GM20000 (cell line): ENCODE measurements at regions not wholly inside any gene's neighbourhood (a gene's known extent, or its start where the extent isn't known, plus 50 kb on each side); places are given as distances from the start of the nearest gene placed in this dataset.

Source experiments
- DNase-seq: peaks from one replicate; pipeline ENCODE4 v3.0.0; 2012; ENCODE audit warnings: low spot score
- TF ChIP-seq, protein P1 (sequence below): IDR thresholded peaks from 2 replicates; pipeline ENCODE4 v1.5.1; 2012; ENCODE audit warnings: mild to moderate bottlenecking, control low read depth; ENCODE audit errors: extremely low read depth, missing control alignments

DNA sequence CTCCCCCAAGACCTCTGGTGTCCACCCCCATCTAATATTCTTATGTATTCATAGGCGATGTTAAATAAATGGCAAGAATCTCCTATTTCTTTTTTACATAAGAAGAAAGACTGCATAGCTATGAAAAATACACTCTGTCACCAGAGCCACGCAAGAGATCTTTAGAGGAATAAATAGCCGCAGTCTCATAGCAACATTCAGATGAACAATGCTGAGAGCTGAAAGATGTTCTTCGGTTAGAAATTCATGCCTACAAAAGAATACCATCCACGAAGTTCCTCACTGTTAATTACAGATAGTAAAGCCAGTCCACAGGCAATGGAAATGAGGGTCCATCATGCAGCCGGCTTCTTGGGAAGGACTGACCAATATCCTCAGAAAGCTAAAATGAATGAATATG is 76.0 kb upstream of the SOD1 start:
- TF ChIP-seq, protein P1, sequence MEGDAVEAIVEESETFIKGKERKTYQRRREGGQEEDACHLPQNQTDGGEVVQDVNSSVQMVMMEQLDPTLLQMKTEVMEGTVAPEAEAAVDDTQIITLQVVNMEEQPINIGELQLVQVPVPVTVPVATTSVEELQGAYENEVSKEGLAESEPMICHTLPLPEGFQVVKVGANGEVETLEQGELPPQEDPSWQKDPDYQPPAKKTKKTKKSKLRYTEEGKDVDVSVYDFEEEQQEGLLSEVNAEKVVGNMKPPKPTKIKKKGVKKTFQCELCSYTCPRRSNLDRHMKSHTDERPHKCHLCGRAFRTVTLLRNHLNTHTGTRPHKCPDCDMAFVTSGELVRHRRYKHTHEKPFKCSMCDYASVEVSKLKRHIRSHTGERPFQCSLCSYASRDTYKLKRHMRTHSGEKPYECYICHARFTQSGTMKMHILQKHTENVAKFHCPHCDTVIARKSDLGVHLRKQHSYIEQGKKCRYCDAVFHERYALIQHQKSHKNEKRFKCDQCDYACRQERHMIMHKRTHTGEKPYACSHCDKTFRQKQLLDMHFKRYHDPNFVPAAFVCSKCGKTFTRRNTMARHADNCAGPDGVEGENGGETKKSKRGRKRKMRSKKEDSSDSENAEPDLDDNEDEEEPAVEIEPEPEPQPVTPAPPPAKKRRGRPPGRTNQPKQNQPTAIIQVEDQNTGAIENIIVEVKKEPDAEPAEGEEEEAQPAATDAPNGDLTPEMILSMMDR: no peak
- no peak for DNase-seq

DNA sequence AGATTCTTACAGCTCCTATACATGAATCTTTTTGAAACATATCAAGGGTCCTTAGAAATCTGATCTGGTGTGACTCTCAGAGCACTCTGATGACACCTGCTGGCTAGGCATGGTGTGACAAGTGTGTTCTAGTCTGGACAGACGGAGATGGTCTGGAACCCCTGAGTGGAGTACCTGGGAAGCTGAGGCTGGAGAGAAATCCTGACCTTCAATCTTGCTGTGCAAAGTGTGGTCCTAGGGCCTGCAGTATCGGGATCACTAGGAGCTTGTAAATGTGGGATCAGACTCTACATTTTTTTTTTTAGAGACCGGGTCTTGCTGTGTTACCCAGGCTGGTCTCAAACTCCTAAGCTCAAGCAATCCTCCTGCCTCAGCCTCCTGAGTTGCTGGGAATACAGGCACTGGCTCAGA is 78.6 kb upstream of the SOD1 start:
- DNase-seq: peak; percentile 68
- TF ChIP-seq, protein P1: peak; percentile 77

DNA sequence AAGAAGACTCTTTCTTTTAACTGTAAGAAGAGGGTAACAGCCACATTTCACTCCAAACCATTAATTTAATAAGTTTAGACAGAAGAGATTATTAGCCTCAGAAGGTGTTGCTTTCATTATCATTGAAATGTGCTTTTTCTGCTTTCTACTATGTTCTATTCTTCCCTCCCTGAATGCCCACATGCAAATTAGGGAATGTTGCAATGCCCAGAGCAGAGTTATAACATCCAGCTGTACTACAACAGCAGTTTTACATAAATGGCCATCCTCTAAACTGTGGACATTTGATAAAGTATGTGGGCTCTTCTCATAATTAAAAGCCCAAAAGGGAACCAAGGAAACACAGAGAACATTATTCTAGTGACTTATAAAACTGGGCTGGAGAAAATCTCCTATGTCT is 82.2 kb upstream of the SOD1 start:
- TF ChIP-seq, protein P1: no peak
- no peak for DNase-seq

- TF ChIP-seq, protein P1: no peak
- no peak for DNase-seq
Measured at GRCh38 chr21:31576428-31576827, 83.1 kb upstream of the SOD1 start.

GRCh38 chr21:31573217-31573616 is 86.3 kb upstream of the SOD1 start:
- TF ChIP-seq, protein P1: no peak
- no peak for DNase-seq

DNA sequence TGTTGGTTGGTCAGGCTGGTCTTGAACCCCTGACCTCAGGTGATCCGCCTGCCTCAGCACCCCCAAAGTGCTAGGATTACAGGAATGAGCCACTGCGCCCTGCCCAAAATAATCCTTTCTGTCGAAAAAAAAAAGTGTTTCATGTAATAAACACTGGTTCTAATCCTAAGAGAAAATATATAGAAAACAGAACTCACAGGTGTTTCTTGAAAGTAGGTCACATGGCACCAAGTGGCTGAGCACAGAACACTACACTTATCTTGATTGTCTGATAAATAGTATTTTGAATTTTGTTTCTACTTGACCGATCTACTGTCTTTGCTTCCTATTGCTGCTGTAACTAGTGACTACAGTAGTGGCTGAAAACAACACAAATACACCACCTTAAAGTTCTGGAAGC is 87.6 kb upstream of the SOD1 start:
- DNase-seq: no peak
- TF ChIP-seq, protein P1: no peak

GRCh38 chr21:31570824-31571566 is 88.5 kb upstream of the SOD1 start:
- no peak for DNase-seq
- TF ChIP-seq, protein P1: no peak
